ENCODE measurements at regions not wholly inside any gene's neighbourhood (a gene's known extent, or its start where the extent isn't known, plus 50 kb on each side); places are given as distances from the start of the nearest gene placed in this dataset.

DNA sequence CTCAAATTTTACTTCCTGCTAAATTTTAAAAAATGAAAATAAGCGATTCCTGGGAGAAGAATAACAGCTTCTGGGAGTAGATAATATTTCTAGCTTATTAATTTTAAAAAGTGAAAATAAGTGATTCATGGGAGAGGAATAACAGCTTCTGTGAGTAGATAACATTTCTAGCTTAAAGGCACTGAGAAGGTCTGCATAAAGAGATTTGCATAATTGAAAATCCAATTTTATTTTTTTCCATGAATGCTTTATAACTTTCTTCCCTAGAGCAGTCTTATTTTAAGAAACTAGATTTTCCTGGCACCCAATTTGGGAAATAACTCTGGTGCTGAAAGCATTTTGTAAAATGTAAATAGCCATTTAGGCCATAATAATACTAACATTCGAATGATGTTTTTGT is 65.9 kb upstream of the ASTN2 start:
- Histone ChIP-seq H3K9me3 (ENCODE audit: control insufficient read depth, low read depth, low read length) (no peaks in the 10 kb centered on the region), H3K4me3 (ENCODE audit: low read length) (no peak overlapping the region), H3K9ac (ENCODE audit: low read length) (no peak overlapping the region), H3K4me1 (ENCODE audit: control insufficient read depth, low read depth, low read length) (peaks cover 12% of the 10 kb centered on the region), H3K27ac (ENCODE audit: low read length) (no peak overlapping the region), H3K27me3 (ENCODE audit: control insufficient read depth, insufficient read depth, low read length) (no peaks in the 10 kb centered on the region), H3K36me3 (ENCODE audit: control insufficient read depth, low read depth, low read length) (no peaks in the 10 kb centered on the region)

GRCh38 chr9:117480253-117480652 is 65.4 kb upstream of the ASTN2 start:
- Histone ChIP-seq H3K9ac (ENCODE audit: low read length) (no peak overlapping the region), H3K9me3 (ENCODE audit: control insufficient read depth, low read depth, low read length) (no peaks in the 10 kb centered on the region), H3K27me3 (ENCODE audit: control insufficient read depth, insufficient read depth, low read length) (no peaks in the 10 kb centered on the region), H3K36me3 (ENCODE audit: control insufficient read depth, low read depth, low read length) (no peaks in the 10 kb centered on the region), H3K4me1 (ENCODE audit: control insufficient read depth, low read depth, low read length) (peaks cover 7% of the 10 kb centered on the region), H3K4me3 (ENCODE audit: low read length) (no peak overlapping the region), H3K27ac (ENCODE audit: low read length) (no peak overlapping the region)

DNA sequence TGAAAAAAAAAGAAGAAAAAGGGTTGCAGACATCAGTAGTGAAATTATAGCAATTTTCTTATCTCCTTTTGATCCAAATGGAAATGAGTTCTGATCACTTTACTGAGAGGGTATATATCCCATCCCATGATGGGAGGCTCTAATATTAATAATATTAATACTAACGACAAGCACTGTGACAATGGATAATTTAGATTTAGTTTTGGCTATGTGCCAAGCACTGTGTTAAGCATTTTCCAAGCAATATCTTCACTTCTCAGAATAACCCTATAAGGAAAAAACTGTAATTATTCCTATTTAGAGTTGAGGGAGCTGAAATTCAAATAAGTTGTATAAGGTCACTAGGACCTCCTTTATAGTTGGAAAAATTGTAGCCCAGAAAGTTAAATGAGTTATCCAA is 58.4 kb upstream of the ASTN2 start:
- H3K9me3 ChIP-seq (ENCODE audit: control insufficient read depth, low read depth, low read length), result no peaks in the 10 kb centered on the region
- H3K4me1 ChIP-seq (ENCODE audit: control insufficient read depth, low read depth, low read length), result no peaks in the 10 kb centered on the region
- no peak overlapping the region for H3K4me3 ChIP-seq (ENCODE audit: low read length)
- no peaks in the 10 kb centered on the region for H3K36me3 ChIP-seq (ENCODE audit: control insufficient read depth, low read depth, low read length)
- no peak overlapping the region for H3K9ac ChIP-seq (ENCODE audit: low read length)
- no peak overlapping the region for H3K27ac ChIP-seq (ENCODE audit: low read length)
- H3K27me3 ChIP-seq (ENCODE audit: control insufficient read depth, insufficient read depth, low read length), result no peaks in the 10 kb centered on the region

DNA sequence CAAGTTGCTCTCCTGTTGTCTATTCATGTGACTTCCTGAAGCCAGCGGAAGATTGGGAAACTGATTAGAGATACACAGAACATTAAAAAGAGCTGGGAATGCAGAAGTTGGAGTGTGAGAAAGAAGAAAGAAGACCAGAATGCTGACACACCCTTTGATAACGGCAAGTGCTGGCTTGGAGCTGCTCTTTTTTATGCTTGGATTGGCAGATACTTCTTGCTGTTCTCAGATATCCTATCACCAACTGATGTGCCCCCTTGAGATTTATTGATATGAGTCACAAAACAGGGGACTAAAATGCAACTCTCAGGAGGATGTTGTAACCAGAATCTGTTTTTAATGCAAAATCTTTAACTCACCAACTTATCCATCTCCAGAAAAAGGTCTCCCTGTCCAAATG is 56.0 kb upstream of the ASTN2 start:
- Histone ChIP-seq H3K36me3 (ENCODE audit: control insufficient read depth, low read depth, low read length) (no peaks in the 10 kb centered on the region), H3K27me3 (ENCODE audit: control insufficient read depth, insufficient read depth, low read length) (no peaks in the 10 kb centered on the region), H3K9ac (ENCODE audit: low read length) (no peak overlapping the region), H3K27ac (ENCODE audit: low read length) (no peak overlapping the region), H3K4me1 (ENCODE audit: control insufficient read depth, low read depth, low read length) (no peaks in the 10 kb centered on the region), H3K4me3 (ENCODE audit: low read length) (no peak overlapping the region), H3K9me3 (ENCODE audit: control insufficient read depth, low read depth, low read length) (no peaks in the 10 kb centered on the region)

- Histone ChIP-seq H3K36me3 (ENCODE audit: control insufficient read depth, low read depth, low read length) (no peaks in the 10 kb centered on the region), H3K9me3 (ENCODE audit: control insufficient read depth, low read depth, low read length) (no peaks in the 10 kb centered on the region), H3K4me3 (ENCODE audit: low read length) (no peak overlapping the region), H3K9ac (ENCODE audit: low read length) (no peak overlapping the region), H3K27me3 (ENCODE audit: control insufficient read depth, insufficient read depth, low read length) (no peaks in the 10 kb centered on the region), H3K27ac (ENCODE audit: low read length) (no peak overlapping the region), H3K4me1 (ENCODE audit: control insufficient read depth, low read depth, low read length) (no peaks in the 10 kb centered on the region)
Observed at GRCh38 chr9:117470455-117470854, 55.6 kb upstream of the ASTN2 start.

DNA sequence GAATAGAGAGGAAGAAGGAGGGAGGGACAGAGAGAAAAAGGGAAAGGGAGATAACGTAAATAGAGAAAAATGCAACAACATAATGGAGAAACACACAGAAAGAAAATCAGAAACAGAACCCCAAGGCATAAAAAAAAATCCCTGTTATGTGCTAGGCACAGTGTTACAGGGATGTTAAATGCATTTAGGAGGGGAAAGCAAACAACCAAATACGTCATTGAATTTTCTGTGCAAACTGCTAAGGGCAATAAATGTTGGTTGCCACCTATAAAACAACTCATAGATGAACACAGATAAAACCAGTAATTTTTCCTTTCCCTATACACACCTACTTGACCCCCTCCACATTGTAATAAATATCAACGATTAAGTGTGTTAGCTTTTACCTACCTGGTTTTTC is 51.3 kb upstream of the ASTN2 start:
- H3K27me3 ChIP-seq (ENCODE audit: control insufficient read depth, insufficient read depth, low read length), result no peaks in the 10 kb centered on the region
- no peak overlapping the region for H3K4me3 ChIP-seq (ENCODE audit: low read length)
- H3K27ac ChIP-seq (ENCODE audit: low read length), result no peak overlapping the region
- H3K36me3 ChIP-seq (ENCODE audit: control insufficient read depth, low read depth, low read length), result no peaks in the 10 kb centered on the region
- H3K9me3 ChIP-seq (ENCODE audit: control insufficient read depth, low read depth, low read length), result no peaks in the 10 kb centered on the region
- no peak overlapping the region for H3K9ac ChIP-seq (ENCODE audit: low read length)
- no peaks in the 10 kb centered on the region for H3K4me1 ChIP-seq (ENCODE audit: control insufficient read depth, low read depth, low read length)

DNA sequence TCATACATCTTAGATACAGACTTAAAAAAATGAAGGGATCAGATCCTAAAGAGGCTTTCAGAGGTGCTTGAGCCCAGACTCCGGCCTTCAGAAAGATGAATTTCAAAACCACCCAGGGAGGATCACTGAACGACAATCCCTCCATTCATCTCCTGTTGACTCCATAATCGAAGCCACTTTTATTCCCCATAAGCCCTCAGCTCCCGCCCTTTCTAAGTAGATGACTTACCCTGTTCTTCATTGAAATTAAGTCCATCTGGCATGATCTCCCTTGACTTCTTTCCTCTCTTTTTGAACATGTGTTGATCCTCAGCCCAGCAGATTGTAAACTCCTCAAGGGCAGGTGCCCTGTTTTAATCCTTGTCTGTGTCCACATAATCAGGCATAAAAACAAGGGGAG is 50.8 kb upstream of the ASTN2 start:
- no peaks in the 10 kb centered on the region for H3K4me1 ChIP-seq (ENCODE audit: control insufficient read depth, low read depth, low read length)

DNA sequence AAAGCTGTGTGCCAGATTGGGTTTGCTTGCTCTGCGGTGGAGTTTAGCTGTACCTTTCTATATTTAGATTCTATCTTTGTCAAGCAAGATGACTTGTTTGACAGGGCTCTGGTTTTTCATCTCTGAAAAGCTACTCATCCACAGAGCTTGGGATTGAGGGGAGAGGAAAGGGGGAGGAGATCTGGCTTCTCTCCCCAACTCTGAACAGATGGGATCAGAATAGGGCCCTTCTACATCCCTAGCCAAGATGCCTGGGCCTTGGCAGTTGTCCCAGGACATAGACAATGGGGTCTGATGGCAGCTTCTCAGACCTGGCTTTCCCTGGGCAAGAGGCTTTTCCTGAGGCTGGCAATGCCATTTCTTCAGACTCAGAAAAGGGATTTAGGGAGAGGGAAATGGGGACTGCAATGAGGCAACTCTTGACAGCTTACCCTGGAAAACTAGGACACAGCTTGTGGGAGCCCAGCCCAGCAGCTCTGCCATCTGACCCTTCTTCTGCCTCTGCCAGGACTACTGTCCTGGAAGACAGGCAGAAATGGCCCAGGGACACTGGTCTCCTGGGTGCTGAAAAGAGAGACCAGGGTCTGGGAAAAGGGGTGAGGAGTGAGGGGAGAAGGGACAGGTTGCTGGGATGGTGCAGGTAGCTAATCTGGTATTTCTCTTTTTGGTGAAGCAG is 50.2 kb upstream of the ASTN2 start:
- Histone ChIP-seq H3K4me3 (ENCODE audit: low read length) (no peak overlapping the region), H3K4me1 (ENCODE audit: control insufficient read depth, low read depth, low read length) (no peaks in the 10 kb centered on the region), H3K36me3 (ENCODE audit: control insufficient read depth, low read depth, low read length) (no peaks in the 10 kb centered on the region), H3K27ac (ENCODE audit: low read length) (no peak overlapping the region), H3K9ac (ENCODE audit: low read length) (no peak overlapping the region), H3K9me3 (ENCODE audit: control insufficient read depth, low read depth, low read length) (no peaks in the 10 kb centered on the region), H3K27me3 (ENCODE audit: control insufficient read depth, insufficient read depth, low read length) (no peaks in the 10 kb centered on the region)

More for the DNA sequence above, 50.8 kb upstream of the ASTN2 start:
- H3K27me3 ChIP-seq (ENCODE audit: control insufficient read depth, insufficient read depth, low read length), result no peaks in the 10 kb centered on the region
- H3K9ac ChIP-seq (ENCODE audit: low read length), result no peak overlapping the region
- H3K9me3 ChIP-seq (ENCODE audit: control insufficient read depth, low read depth, low read length), result no peaks in the 10 kb centered on the region
- no peak overlapping the region for H3K4me3 ChIP-seq (ENCODE audit: low read length)
- no peak overlapping the region for H3K27ac ChIP-seq (ENCODE audit: low read length)
- no peaks in the 10 kb centered on the region for H3K36me3 ChIP-seq (ENCODE audit: control insufficient read depth, low read depth, low read length)
